Coronary artery (tissue), 2 donors: ENCODE measurements at regions not wholly inside any gene's neighbourhood (a gene's known extent, or its start where the extent isn't known, plus 50 kb on each side); places are given as distances from the start of the nearest gene placed in this dataset.

ENCODE experiments used
- DNase-seq: peaks from one replicate; pipeline ENCODE4 v3.0.0-alpha.2; 2017; ENCODE audit warnings: low spot score
- H3K27ac ChIP-seq, 2 donors: fragments of 200-600 bp; sonication (generic); one replicate each; pipeline ENCODE4 v1.5.1; 2016 to 2019
- H3K4me3 ChIP-seq: fragments of 200-600 bp; sonication (generic); 2 replicates; pipeline ENCODE4 v1.5.1; 2016; ENCODE audit warnings: mild to moderate bottlenecking, moderate library complexity
- TF ChIP-seq, protein P1 (sequence below): fragments of 200-600 bp; sonication (generic); IDR thresholded peaks from one replicate; pipeline ENCODE4 v1.5.1; 2019; ENCODE audit warnings: antibody characterized with exemption

GRCh38 chr5:30894811-30895210 lies 298.7 kb upstream of the CDH6 start:
- TF ChIP-seq, protein P1, sequence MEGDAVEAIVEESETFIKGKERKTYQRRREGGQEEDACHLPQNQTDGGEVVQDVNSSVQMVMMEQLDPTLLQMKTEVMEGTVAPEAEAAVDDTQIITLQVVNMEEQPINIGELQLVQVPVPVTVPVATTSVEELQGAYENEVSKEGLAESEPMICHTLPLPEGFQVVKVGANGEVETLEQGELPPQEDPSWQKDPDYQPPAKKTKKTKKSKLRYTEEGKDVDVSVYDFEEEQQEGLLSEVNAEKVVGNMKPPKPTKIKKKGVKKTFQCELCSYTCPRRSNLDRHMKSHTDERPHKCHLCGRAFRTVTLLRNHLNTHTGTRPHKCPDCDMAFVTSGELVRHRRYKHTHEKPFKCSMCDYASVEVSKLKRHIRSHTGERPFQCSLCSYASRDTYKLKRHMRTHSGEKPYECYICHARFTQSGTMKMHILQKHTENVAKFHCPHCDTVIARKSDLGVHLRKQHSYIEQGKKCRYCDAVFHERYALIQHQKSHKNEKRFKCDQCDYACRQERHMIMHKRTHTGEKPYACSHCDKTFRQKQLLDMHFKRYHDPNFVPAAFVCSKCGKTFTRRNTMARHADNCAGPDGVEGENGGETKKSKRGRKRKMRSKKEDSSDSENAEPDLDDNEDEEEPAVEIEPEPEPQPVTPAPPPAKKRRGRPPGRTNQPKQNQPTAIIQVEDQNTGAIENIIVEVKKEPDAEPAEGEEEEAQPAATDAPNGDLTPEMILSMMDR: no peak
- no peak overlapping the region for H3K27ac ChIP-seq
- no peak for DNase-seq
- H3K4me3 ChIP-seq: no peak overlapping the region

DNA sequence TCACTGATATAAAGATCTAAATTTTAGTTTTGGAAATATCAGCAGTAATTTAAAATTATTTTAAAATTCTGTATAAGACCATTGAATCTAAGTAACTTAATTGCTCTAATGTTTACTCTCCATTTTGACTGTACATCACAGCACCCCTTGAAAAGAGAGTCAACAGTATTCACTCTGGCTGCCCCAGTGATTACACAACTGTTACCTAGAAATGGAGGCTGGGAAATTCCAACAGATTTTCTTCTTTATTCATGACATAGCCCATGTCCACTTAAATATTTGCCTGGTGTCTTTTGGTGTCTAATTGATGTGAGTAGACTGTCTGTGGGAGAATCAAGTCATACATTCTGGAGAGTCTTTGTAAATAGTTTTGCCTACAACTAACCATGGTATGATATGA lies 301.8 kb upstream of the CDH6 start:
- Histone ChIP-seq H3K27ac (no peak overlapping the region), H3K4me3 (no peak overlapping the region)
- no peak for DNase-seq
- TF ChIP-seq, protein P1: no peak

- DNase-seq: no peak
- H3K4me3 ChIP-seq: no peak overlapping the region
- H3K27ac ChIP-seq: no peak overlapping the region
- TF ChIP-seq, protein P1: no peak
Observed at GRCh38 chr5:30890377-30890776, 303.1 kb upstream of the CDH6 start.

DNA sequence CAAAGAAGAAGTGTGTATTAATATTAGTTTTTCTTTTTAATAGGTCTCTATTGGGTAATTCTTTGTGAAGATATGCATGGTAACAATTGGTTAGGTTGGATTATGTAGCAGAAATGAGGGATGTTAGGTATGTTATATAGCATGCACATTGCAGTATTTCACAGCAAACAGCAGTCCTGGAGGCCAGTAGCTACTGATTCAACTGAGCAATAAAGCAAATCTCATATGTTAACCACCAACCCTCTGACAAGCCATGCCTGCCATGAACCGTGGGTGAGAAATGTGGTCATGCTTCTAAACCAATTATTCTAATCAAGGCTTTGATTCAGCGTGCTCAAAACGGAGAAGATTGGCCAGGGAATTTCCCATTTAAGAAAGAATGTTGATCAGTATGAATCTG lies 313.0 kb upstream of the CDH6 start:
- Histone ChIP-seq H3K4me3 (no peak overlapping the region), H3K27ac (no peak overlapping the region)
- DNase-seq: no peak
- TF ChIP-seq, protein P1: no peak

DNA sequence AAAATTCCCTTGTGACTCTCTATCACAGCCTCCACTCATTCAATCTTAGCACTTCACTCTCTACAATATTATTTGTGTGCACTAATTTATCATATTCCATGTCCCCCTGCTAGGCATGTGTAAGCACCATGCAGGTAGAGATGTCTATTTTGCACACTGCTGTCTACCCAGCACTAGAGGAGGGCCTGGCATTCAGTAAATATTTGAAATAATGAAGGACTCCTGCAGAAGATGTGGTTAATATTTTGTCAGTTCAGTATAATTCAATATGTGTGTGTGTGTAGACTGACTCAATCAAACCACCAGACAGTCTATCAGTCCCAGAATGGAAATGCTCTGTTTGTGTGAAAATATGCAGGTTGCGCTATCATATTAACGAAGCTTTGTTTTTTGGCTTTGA lies 313.6 kb upstream of the CDH6 start:
- Histone ChIP-seq H3K27ac (no peak overlapping the region), H3K4me3 (no peak overlapping the region)
- DNase-seq: no peak
- TF ChIP-seq, protein P1: no peak

GRCh38 chr5:30878746-30879145 lies 314.7 kb upstream of the CDH6 start:
- H3K27ac ChIP-seq: no peak overlapping the region
- H3K4me3 ChIP-seq: no peak overlapping the region
- TF ChIP-seq, protein P1: no peak
- no peak for DNase-seq

- DNase-seq: no peak
- TF ChIP-seq, protein P1: no peak
- Histone ChIP-seq H3K4me3 (no peak overlapping the region), H3K27ac (no peak overlapping the region)
Observed at GRCh38 chr5:30878296-30878695, 315.2 kb upstream of the CDH6 start.
